Pons (tissue), 1 donor: ENCODE measurements at regions not wholly inside any gene's neighbourhood (a gene's known extent, or its start where the extent isn't known, plus 50 kb on each side); places are given as distances from the start of the nearest gene placed in this dataset.
"Not testable (repeated sequence)": the region's sequence is repeated elsewhere in the genome, so short reads cannot be mapped to it uniquely, and the experiment has no call there.

Experiments
- DNase-seq: peaks from one replicate; pipeline ENCODE4 v3.0.0-alpha.2; 2016; ENCODE audit warnings: low spot score

GRCh38 chr2:128510701-128511397, 192.2 kb upstream of the HS6ST1 start:
- DNase-seq: peak; percentile 8

- DNase-seq: no peak
Observed at GRCh38 chr2:128511731-128512378, 193.2 kb upstream of the HS6ST1 start.

- no peak for DNase-seq
Observed at GRCh38 chr2:128512379-128513115, 193.9 kb upstream of the HS6ST1 start.

GRCh38 chr2:128513116-128513960, 194.7 kb upstream of the HS6ST1 start:
- peak; percentile 1 for DNase-seq

GRCh38 chr2:128513961-128514283, 195.3 kb upstream of the HS6ST1 start:
- DNase-seq: peak; percentile 75

GRCh38 chr2:128514555-128514955, 195.9 kb upstream of the HS6ST1 start:
- DNase-seq: no peak

- DNase-seq: no peak
Observed at GRCh38 chr2:128516938-128517337, 198.3 kb upstream of the HS6ST1 start.

GRCh38 chr2:128519028-128519427, 200.4 kb upstream of the HS6ST1 start:
- not testable (repeated sequence) for DNase-seq

- DNase-seq: no peak
Observed at GRCh38 chr2:128519517-128520215, 201.0 kb upstream of the HS6ST1 start.

GRCh38 chr2:128520340-128520739, 201.7 kb upstream of the HS6ST1 start:
- no peak for DNase-seq

GRCh38 chr2:128520791-128521190, 202.1 kb upstream of the HS6ST1 start:
- DNase-seq: no peak

- DNase-seq: no peak
Observed at GRCh38 chr2:128521482-128521881, 202.8 kb upstream of the HS6ST1 start.

- no peak for DNase-seq
Observed at GRCh38 chr2:128522829-128523228, 204.2 kb upstream of the HS6ST1 start.

- no peak for DNase-seq
Observed at GRCh38 chr2:128523457-128523856, 204.8 kb upstream of the HS6ST1 start.

- no peak for DNase-seq
Observed at GRCh38 chr2:128524183-128524582, 205.5 kb upstream of the HS6ST1 start.

- no peak for DNase-seq
Observed at GRCh38 chr2:128525653-128526052, 207.0 kb upstream of the HS6ST1 start.

GRCh38 chr2:128526455-128526976, 207.8 kb upstream of the HS6ST1 start:
- no peak for DNase-seq

GRCh38 chr2:128528133-128528532, 209.5 kb upstream of the HS6ST1 start:
- no peak for DNase-seq

GRCh38 chr2:128530025-128530573, 211.4 kb upstream of the HS6ST1 start:
- no peak for DNase-seq

- no peak for DNase-seq
Observed at GRCh38 chr2:128531856-128532255, 213.2 kb upstream of the HS6ST1 start.

- DNase-seq: no peak
Observed at GRCh38 chr2:128533101-128533500, 214.4 kb upstream of the HS6ST1 start.
